HG03175 (cell line): ENCODE measurements at regions not wholly inside any gene's neighbourhood (a gene's known extent, or its start where the extent isn't known, plus 50 kb on each side); places are given as distances from the start of the nearest gene placed in this dataset.

Experiments used
- ATAC-seq: cut with Tn5 transposase; IDR thresholded peaks from one replicate; pipeline ENCODE4 v1.9.1; 2021; ENCODE audit warnings: mild to moderate bottlenecking, moderate library complexity; ENCODE audit not compliant: unreplicated experiment

- ATAC-seq, result no peak
These were observed 53.0 kb upstream of the RAB18 start for GRCh38 chr10:27451054-27451453.

GRCh38 chr10:27450225-27450624 lies 53.9 kb upstream of the RAB18 start:
- no peak for ATAC-seq

- no peak for ATAC-seq
These were observed 54.5 kb upstream of the RAB18 start for GRCh38 chr10:27449571-27449970.

GRCh38 chr10:27448921-27449320 lies 55.2 kb upstream of the RAB18 start:
- no peak for ATAC-seq

- no peak for ATAC-seq
These were observed 56.6 kb upstream of the RAB18 start for GRCh38 chr10:27447540-27447939.

- no peak for ATAC-seq
These were observed 57.8 kb upstream of the RAB18 start for GRCh38 chr10:27446091-27446918.

GRCh38 chr10:27445070-27445469 lies 59.0 kb upstream of the RAB18 start:
- ATAC-seq, result no peak

- no peak for ATAC-seq
These were observed 63.6 kb upstream of the RAB18 start for GRCh38 chr10:27440478-27440877.

GRCh38 chr10:27440021-27440420 lies 64.1 kb upstream of the RAB18 start:
- no peak for ATAC-seq

- ATAC-seq, result no peak
These were observed 65.0 kb upstream of the RAB18 start for GRCh38 chr10:27439101-27439500.

GRCh38 chr10:27437775-27438174 lies 66.3 kb upstream of the RAB18 start:
- no peak for ATAC-seq

- ATAC-seq, result no peak
These were observed 67.4 kb upstream of the RAB18 start for GRCh38 chr10:27436710-27437109.

- no peak for ATAC-seq
These were observed 70.1 kb upstream of the RAB18 start for GRCh38 chr10:27433976-27434375.

- ATAC-seq, result no peak
These were observed 77.1 kb upstream of the RAB18 start for GRCh38 chr10:27426948-27427467.

- ATAC-seq, result no peak
These were observed 90.2 kb upstream of the RAB18 start for GRCh38 chr10:27413831-27414348.

GRCh38 chr10:27413387-27413786 lies 90.7 kb upstream of the RAB18 start:
- ATAC-seq, result no peak

GRCh38 chr10:27410153-27410552 lies 94.0 kb upstream of the RAB18 start:
- no peak for ATAC-seq

GRCh38 chr10:27407271-27407670 lies 96.8 kb upstream of the RAB18 start:
- no peak for ATAC-seq

- ATAC-seq, result no peak
These were observed 104.2 kb upstream of the RAB18 start for GRCh38 chr10:27399871-27400270.

- ATAC-seq, result no peak
These were observed 110.1 kb upstream of the RAB18 start for GRCh38 chr10:27393961-27394360.

- no peak for ATAC-seq
These were observed 111.5 kb upstream of the RAB18 start for GRCh38 chr10:27392606-27393005.

GRCh38 chr10:27391916-27392315 lies 112.2 kb upstream of the RAB18 start:
- ATAC-seq, result no peak
